T47D (cell line): ENCODE measurements at regions not wholly inside any gene's neighbourhood (a gene's known extent, or its start where the extent isn't known, plus 50 kb on each side); places are given as distances from the start of the nearest gene placed in this dataset.

ENCODE experiments used
- DNase-seq, 2 experiments: peaks; one replicate each; pipeline versions ENCODE4 v3.0.0 to v3.0.0-alpha.2; 2011 to 2012; ENCODE audit warnings: low read depth in 1 of 2, low spot score in 1 of 2
- JUND ChIP-seq: IDR thresholded peaks from 2 replicates; pipeline ENCODE4 v1.6.1; 2012; ENCODE audit warnings: low read depth
- in situ Hi-C: cut with HindIII; loops from 2 replicates; pipeline ENCODE4 v1.10.0; 2016; ENCODE audit warnings: low sequenced_read_pairs, low pct_unique_long_range_greater_than_20kb

DNA sequence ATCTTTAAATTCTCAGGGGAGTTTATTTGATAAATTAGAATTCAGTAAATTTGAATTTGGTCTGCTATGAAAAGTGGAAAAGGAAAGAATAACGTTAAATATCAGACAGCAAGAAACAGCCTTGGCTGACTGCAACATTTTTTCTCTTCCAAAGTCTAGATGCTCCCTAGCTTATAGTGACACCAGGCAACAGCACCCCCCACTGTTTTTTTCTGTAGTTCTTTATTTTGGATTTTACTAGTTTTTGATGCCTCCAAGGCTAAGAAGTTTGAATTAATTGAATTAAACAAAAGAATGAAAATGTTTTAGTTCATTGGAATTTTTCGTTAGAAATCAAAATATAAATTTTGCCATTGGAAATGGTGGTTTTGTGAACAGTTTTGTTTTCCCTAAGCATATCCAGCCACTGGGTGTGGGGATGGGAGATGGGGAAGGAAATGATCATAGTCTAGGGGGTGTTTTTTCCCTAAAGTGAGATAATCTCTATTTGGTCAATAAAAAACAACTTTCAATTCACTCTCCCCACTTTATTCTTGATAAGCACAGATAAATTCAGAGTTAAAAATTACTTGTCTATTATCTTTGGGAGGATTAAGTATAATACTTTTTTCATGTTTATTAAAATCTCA lies 199.3 kb upstream of the CD180 start:
- no peak for TF ChIP-seq JUND
- no peak for DNase-seq
- in situ Hi-C loops: no loop called here

DNA sequence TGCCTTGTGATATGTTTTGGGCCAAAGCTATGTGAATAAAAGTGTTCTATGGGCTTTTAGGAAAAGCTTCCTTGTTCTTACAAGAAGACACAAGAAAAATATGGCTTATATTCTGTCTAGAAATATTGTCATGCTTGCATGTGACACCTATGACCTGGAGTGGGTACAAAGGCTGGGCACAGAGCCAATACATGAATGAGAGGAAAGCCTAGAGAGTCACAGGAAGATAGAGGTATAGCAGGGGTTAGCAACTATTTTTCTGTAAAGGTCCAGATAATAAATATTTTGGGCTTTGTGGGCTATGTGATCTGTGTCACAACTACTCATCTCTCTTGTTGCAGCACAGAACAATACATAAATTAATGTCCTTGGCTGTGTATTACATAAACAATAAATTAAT lies 196.6 kb upstream of the CD180 start:
- no peak for TF ChIP-seq JUND
- DNase-seq: no peak
- in situ Hi-C loops: no loop called here

DNA sequence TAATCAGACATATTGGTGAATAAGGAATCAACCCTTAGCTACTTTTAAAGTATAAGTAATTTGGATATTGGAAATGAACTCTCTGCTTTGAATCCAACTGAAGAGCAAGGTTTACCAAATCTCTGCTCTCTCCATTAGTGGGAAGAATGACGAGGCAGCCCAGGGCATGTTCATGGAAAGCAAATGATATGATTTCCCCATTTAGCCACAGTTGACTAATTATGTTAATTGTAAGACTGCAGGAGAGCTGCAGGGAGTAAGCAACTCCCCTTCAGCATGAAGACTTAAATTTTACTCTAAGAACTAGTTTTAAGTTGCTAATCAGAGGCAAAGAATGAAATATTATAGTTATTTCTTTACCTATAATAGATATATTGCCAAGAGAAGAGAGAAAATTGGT lies 194.3 kb upstream of the CD180 start:
- no peak for DNase-seq
- no peak for TF ChIP-seq JUND
- in situ Hi-C loops: no loop called here

DNA sequence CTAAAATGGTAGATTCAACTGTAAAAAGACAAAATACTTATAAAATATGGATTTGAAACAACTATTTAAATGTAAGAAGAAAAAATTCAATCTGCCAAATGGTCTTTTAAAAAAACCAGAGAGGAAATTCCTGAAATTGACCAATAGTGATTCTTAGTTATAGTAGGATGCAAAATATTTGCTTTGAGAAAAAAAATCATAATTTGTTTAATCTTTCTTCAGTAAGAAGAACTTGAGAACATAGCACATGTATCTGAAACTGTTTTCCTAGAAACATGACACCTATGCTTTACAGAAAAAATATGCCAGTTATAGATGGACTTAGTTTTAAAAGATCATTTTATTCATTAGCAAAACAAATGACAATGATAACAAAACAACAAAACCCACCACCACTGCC lies 186.9 kb upstream of the CD180 start:
- TF ChIP-seq JUND: no peak
- in situ Hi-C loops: no loop called here
- no peak for DNase-seq

DNA sequence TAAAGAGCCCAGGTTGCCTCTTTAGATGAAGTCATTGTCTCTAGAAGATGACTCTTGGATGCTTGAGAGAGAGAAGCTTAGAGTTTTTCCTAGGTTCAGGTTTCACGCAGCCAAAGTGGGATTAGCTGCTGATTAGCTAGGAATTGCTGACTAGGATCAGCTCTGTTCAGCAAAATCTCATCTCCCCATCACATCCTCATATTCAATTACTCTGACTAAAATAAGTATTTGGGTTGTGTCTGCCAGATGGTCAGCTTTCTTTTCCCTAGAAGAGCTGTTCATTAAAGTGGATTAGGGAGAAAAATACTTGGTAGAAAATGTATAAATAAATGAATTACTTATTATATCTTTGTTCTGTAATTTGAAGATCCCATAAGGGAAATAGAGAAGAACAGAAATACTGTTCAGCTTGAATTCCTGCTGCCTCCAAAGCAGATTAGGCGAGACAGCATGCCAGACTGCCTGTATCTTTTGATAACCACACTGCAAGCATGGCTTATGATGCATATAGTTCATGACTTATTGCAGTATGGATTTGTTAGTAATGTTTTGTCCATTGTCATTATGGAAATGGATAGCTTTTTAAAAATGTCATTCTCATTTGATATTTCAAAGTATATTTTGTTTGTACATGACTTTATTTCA lies 184.8 kb upstream of the CD180 start:
- in situ Hi-C loops: no loop called here
- no peak for DNase-seq
- TF ChIP-seq JUND: no peak

DNA sequence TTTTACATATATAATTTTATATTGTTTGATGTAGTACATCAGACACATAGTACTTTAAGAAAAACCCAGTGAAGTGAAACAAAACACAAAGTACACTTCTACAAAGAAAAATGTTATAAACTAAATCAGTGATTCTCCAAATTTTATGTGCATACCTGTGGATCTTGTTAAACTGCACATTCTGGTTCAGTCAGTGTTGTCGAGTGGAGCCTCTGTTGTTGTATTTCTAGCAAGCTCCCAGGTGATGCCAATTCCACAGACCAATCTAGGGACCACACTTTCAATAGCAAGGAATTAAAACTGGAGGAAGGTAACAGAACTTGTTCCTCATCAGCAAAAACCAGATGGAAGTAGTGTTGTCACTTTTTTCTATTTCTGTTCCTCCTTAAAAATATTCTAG lies 183.8 kb upstream of the CD180 start:
- peak in 1 of 2 experiments; percentile 65 for DNase-seq
- in situ Hi-C loops: no loop called here
- no peak for TF ChIP-seq JUND

DNA sequence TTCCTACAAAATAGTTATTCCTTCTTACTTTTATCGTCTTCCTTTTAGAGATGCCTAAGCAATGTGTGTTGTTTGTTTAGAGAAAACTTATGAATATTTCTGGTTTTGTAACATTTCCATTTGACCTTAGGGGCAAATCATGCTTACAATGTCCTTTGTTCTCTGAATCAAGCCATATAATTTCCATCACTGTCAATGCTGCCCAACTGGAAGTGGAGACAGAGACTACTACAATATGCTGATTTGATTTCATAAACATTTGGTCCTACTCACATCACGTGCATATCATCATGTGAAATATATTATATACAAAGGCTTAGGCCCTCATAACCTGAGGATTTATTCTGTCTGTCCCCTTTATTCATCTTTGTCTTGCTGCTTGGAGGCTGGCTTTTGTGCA lies 183.2 kb upstream of the CD180 start:
- in situ Hi-C loops: no loop called here
- DNase-seq: no peak
- TF ChIP-seq JUND: no peak

DNA sequence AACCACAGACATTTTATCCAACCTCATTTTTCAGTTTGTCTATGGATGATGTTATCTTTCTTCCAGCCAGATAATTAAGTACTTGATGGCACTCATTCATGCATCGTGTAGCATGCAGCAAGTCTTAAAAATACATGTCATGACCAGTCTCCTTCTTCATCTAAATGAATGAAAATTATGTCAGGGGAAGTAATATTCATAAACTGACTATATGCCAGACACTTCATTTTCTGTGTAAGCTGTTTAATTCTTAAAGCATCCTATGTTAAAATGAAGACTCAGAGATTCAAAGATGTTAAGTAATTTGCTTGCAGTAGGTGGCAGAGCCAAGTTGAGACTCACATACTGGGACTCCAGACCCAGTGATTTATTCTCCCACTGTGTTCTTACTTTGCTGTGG lies 181.7 kb upstream of the CD180 start:
- no peak for DNase-seq
- in situ Hi-C loops: no loop called here
- TF ChIP-seq JUND: no peak

DNA sequence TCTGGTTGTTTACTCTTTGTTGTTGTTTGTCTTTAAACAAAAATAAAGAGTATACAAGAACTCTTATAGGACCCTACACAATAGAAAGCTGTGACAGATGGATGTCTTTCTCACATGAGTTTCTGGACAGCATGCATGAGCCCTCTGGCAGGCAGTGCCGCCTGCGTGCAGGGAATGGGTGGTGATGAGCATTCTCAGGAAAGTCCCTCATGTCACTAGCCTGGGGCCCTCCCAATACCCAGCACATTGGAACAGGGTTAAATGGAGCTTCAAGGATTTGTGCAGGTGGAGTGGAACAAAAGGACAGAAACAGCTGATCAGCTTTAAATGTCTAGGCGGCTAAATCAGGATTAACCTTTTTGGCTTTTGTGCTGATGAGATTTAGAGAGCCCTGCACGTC lies 181.0 kb upstream of the CD180 start:
- no peak for DNase-seq
- TF ChIP-seq JUND: no peak
- in situ Hi-C loops: no loop called here

DNA sequence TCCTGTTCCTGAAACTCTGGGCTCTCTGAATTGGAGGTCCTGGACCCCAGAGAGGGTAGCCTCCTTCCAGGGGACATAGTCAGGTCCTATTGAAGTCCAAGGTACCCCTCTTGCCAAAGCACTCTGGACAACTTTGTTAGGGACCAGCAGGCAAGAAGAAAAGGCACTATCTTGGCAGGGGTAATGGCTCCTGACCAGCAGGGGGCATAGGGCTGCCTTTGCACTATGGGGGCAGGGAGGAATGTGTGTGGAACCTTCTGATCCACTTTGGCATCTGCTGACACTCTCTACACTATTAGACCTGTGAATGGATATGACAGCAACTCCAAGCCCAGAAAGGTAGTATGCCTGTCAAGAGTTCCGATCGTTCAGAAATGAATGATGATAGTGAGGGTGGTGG lies 179.0 kb upstream of the CD180 start:
- no peak for TF ChIP-seq JUND
- in situ Hi-C loops: no loop called here
- no peak for DNase-seq

DNA sequence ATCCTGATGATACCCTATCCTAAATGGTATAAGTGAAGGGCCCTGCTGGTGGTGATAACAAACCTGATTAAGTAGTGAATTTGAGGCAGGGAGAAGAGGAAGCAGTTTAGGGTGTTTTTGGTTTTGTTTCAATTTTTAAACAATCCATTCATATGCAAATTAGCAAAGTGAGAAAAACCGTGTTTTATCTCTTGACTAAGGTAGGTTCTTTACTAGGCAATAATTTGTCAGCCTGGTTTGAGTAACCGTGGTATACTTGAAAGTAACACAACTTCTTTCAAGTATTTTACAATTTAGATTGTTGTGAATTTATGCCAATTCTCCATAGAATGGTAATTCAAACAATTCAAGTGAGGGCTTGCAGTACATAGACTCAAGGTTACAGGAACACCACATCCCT lies 177.8 kb upstream of the CD180 start:
- DNase-seq: no peak

DNA sequence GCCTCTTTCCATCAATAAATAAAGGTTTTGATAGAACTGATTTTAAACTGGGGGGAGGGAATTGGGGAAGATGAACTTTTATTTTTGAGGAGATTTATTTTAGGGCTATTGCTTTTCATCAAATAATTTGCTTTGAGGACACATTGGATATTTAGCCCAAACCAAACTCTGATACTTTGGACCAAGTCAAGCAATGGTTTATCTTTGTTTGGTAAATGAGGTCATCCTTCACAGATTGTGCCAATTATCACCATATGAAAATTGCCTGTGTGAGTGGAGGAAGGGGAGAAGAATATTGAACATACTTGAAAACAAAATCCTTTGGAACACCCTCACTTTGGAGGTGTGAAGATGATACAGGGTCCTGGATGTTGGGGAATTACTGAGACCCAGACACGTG lies 176.9 kb upstream of the CD180 start:
- DNase-seq: no peak
- TF ChIP-seq JUND: no peak
- in situ Hi-C loops: no loop called here

More for the DNA sequence above, 177.8 kb upstream of the CD180 start:
- TF ChIP-seq JUND: no peak
- in situ Hi-C loops: no loop called here

DNA sequence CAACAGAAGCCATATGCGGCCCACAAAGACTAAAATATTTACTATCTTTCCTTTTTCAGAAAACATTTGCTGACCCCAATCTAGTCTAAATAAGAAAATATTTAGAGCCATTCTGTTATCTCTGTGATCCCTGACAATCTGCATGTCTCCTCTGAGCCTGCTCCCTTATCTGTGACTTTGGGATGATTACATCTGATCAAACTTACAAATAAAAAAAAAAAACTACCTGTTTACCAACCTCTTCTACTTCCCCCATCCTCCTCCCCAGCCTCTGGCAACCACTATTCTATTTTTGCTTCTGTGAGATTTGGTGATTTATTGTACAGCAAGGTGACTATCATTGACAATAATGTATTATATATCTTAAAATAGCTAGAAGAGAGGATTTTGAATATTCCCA lies 176.3 kb upstream of the CD180 start:
- in situ Hi-C loops: no loop called here
- DNase-seq: no peak
- no peak for TF ChIP-seq JUND

DNA sequence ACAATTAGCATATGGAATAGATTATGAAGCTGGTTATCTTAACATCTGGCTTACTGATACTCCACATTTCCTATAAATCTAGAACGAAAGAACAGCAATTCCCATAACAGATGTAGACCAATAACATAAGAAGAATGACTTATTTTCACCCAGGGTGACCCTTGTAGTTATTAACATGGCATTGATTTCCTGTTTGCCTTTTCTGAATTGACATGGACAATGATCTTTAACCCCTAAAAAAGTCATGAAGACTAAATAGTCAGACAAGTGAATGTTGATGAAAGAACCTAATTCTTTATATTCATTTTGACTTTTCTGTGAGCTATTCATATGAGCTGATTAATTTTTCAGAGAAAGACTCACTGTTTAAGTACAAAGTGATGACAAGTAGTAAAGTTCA lies 175.3 kb upstream of the CD180 start:
- TF ChIP-seq JUND: no peak
- in situ Hi-C loops: no loop called here
- no peak for DNase-seq
